ENCODE measurements at regions not wholly inside any gene's neighbourhood (a gene's known extent, or its start where the extent isn't known, plus 50 kb on each side); places are given as distances from the start of the nearest gene placed in this dataset.

DNA sequence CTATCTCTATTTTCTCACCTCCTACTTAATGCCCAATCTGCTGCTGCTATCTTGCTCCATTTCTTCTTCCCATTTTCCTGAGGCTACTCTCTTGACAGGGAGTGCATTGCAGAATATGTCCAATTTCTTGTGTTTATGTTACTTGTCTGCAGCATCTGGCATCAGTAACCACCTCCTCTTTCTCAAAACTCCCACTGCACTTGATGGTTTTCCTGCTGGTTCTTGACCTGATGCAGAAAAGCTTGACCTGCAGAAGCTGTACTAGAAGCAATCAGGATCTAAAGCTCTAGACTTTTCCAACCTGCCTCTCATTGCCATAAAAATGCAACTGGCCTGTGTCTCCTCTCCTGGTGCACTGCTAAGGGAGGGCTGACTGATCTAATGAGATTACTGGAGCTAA, 287.8 kb downstream of the ZEB1 start:
- peak; percentile 60 for DNase-seq (ENCODE audit: low read depth)

DNA sequence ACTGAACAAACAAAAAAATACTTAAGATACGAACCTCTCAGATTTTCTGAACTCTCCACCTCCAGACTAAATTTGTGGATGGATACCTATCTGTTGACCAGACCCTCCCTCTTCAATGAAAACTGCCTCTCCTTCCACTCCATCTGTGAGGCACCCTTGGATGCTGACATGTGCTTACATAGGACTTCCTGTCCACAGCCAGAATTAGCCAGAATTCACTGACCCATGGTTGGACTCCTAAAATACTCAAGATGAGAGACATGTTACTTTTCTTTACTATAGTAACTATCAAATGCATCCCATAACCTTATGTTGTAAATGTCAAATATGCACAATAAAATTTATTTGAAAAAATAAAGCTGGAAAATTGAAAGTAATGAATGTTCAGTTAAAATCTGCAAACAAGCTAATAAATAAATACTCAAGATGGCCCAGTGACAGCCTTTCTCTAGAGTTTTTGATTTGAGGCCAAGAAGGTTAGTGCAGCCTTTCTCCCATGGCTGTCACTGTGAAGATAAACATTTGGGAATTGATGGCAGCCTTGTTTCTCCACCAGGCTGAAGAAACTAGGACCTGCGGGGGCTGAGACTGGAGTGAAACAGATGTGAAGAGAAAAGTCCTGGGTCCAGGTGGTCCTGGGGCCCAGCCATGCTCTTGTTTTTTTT, 287.0 kb downstream of the ZEB1 start:
- DNase-seq (ENCODE audit: low read depth) = no peak

DNA sequence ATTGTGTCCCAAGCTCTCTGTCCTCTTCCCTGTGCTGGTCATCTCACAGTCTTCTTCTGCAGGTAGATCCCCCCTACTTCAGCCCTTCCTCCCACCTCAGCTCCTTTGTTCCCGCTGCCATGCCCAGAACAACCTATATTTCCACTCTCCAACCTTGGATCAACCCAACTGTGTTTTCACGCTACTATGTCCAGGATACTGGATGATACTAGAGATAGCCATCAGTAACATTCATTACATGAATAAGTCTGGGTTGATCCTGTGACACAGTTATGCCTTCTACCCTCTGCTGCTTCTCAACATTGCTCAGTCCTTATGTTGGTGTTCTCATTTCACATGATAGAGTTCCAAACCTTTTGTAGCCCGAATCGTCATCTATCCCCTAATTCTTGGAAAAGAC, 286.4 kb downstream of the ZEB1 start:
- no peak for DNase-seq (ENCODE audit: low read depth)

DNA sequence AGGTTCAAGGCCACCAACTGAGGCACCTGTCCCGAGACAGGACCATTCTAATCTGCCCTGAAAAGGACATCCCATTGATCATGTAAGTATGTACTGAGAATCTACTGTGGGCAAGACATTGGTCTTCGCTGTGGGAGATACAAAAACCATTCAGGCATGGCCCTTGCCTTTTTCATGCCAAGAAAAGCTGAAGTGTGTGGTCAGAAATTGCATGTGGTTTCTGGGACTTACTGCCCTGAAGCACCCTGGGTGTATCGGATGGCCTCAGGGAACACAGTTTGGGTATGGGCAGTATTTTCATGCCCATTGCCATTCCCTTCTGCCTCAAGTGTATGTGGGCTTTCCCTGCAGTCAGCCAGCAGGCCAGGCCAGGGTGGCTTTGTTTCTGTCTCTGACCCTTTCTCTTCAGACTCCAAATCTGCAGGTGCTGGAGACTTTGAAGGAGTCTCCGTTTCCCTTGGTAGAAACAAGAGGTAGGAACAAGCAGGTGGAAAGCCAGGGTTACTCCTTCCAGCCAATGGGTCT, 285.7 kb downstream of the ZEB1 start:
- DNase-seq (ENCODE audit: low read depth) = peak; percentile 73

DNA sequence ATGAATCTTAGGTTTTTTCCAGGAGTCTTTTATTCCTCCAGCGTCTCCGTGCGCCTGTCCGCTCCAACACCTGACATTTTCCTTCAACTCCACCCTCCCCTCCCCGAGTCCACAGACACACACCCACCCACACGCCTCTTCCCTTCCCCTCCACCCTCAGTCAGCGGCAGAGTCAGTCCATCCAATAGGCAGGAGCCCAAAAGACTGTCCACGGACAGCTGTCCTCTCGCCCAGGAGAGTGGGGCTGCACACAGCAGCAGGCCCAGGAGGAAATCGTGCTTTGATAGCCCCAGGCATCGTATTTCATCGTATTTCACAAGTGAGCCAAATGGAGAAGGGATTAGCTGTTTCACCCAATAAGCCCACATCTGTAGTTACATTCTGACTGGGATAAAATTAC, 285.1 kb downstream of the ZEB1 start:
- peak; percentile 93 for DNase-seq (ENCODE audit: low read depth)

DNA sequence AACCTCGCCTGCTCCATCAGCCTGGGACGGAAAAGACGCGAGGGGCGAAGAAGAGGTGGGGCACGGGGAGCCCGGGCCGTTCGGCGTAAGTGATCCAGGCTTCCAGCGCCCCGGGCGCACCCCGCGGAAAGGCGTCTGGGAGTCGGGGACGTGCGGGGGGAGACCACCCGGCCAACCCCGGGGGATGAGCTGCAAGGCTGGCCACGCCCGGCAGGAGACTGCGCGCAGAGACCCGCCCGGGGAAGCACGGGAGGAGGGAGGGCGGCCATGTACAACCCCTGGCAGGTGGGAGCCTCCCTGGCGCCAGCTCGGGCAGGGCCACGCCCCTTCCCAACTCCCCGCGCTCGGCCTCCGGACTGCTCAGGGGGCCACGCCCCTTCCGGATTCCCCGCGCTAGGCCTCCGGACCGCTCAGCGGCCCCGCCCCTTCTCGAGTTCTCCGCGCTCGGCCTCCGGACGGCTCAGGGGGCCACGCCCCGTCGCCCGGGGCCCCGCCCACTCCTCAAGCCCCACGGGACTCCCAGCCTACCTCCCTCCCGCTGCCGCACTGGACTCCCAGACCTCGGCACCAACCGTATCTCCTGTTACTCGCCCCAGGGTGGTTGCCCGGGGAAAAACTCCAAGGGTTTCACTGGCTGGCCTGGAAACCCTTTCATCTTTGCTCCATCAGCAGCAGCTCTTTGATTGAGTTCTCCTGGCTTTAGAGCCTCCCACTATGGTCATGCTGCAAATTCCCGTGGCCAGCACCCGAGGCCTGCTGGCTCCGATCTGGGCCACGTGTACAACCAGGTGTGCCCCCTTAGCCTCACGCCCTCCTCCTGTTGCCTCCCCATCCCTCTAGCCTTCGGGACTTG, 284.4 kb downstream of the ZEB1 start:
- peak; percentile 98 for DNase-seq (ENCODE audit: low read depth)

DNA sequence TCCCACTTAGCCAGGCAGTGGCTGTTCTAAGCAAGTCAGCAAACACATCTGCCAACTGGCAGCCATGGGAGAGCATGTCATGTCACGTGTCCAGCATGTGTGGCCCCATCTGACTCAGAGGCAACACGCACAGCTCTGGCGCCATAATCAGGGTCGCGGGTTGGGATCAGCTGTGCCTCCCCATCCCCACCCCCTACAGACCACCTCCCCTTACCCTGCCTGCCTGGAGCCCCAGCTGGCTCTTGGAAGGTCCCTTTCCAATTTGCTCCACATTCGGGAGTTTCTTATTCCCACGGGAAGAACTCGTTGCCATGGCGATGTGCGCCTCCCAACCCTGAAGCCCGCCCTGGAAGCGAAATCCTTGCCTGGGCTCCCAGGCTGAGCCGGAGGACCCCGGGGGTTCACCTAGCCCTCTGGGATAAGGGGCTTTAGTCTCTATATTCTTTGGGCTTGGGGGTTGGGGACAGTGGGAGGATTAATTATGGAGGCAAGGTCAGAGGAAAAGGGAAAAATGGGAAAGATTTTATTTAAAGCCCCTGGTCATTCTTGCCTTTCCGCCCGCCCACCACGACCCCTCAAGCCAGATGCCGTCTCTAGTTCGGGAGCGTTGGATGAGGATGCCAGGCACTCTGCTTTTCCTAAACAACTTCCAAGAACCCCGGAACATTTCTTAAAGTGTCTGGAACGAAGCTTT, 283.7 kb downstream of the ZEB1 start:
- peak; percentile 94 for DNase-seq (ENCODE audit: low read depth)

DNA sequence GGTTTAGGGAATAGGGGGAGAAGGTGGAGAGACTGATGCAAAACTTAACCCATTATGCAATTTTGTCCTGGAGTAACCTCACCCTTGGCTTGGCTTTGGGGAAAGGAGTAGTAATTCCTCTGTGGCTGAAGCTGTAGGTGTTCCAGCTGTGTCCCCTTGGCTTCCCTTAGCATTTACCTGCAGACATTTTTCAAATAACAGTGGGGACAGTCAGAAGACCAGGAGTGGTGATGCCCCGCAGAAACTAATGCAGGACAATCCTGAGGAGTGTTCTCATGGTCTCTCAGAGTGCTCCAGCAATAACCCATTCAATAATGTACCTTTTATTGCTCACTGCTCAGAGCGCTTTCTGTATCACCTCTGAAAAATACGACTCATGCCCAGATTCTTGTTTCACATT, 282.1 kb downstream of the ZEB1 start:
- no peak for DNase-seq (ENCODE audit: low read depth)

DNA sequence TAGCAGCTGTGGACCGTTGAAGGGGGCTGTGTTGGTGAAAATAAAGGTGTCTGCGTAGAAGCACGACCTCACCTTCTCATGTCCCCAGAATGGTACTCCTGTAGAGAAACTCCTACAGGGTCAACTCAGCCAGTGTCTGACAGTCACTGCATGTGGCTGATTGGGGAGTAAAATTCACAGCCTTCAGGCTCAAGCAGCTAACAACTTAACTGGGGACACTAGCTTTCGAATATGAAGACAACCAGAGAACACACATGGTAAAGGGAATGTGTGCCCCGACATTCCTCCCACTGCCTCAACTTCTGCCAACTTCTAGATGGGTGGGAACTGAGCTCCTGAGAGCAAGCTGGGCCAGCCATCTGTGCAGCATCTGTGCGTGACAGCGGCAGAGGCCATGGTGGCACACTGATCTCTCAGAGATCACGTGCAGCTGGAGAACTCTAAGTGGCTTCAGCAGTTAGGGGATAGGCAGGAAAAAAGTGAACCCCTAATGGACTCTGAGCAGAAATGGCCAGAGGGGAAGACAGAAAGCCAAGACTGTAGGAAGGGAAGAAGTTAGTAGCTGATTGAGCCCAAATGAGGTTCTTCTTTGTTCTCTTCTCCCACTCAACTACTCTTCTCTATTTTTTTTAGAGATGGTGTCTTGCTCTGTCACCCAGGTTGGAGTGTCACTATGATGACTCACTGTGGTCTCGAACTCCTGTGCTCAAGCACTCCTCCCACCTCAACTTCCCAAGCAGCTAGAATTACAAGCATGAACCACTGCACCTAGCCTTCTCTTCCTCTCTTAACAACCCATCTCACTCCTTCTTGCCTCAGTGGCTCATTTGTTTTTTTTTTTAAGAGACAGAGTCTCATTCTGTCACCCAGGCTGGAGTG, 280.8 kb downstream of the ZEB1 start:
- peak; percentile 71 for DNase-seq (ENCODE audit: low read depth)

DNA sequence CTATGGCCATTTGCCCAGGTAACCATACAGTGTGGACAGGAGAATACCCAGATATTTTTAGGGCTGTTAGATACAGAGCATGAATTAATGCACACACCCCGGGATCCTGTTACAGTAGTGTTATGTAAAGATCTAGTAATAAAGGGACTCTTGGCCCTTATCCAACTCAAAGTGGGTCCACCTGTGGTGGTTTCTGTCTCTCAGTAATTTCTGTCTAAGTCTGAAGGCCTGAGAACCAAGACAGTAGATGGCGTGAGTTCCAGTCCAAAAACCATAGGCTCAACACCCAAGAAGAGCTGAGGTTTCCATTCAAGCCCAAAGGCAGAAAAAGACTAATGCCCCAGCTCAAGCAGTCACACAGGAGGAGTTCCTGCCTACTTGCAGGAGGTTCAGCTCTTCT, 277.7 kb downstream of the ZEB1 start:
- no peak for DNase-seq (ENCODE audit: low read depth)

DNA sequence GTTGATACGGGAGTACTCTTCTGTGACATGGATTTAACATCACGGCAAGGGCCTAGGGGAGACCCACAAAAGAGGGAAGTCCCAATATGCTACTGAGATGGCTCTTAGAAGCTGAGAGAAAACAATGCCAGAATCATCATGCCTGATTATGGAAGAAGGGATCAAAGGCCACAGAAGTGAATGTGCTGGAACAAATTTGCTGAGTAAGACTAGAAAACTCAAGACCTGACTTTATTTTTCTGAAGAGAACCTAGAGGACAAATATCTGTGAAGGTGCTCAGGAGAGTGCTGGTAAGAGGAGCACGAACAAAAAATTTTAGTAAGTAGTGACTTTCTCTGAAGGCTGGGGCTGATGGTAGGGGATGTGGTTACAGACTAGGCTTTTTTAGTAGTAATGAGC, 277.0 kb downstream of the ZEB1 start:
- DNase-seq (ENCODE audit: low read depth) = no peak

DNA sequence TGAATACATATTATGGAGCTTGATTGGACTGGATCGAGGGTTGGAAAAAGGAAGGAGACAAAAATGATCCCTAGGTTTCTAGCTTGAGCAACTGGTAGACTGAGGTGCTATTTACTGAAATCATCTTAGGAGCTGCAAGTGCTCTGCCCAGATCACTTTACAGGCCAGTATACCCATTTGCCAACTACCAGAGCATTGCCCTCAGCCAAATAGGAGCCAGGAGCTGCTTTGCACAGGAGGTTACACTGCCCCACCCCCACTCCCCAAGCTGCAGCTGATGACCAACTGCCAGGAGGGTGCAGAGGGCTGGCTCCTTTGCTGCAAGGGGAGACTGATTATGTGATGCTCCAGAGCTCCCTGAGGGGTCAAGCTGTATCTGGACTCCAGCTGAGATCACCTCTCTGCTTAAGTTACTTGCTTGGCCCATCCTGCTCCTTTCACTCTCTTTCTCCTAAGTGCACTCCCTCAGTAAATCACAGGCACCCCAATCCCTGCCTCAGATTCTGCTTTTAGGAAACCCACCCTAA, 275.4 kb downstream of the ZEB1 start:
- DNase-seq (ENCODE audit: low read depth) = no peak

DNA sequence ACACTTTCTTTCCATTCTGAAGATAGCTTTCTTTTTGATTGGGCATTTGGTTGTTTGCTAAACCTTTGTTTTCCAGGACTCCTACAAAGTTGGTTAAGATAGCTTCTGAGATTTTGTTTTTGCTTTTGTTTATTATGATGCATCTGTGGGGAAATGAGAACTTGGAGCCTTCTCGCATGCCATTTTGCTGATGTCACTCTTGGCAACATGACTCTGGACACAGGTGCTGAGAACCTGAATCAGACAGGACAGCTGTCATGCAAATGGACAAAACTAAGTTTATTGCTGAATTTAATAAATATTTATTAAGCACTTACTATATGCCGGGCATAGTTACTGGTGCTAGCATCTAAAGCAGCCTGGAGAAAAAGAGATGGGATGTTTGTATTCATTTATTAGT, 274.1 kb downstream of the ZEB1 start:
- no peak for DNase-seq (ENCODE audit: low read depth)

DNA sequence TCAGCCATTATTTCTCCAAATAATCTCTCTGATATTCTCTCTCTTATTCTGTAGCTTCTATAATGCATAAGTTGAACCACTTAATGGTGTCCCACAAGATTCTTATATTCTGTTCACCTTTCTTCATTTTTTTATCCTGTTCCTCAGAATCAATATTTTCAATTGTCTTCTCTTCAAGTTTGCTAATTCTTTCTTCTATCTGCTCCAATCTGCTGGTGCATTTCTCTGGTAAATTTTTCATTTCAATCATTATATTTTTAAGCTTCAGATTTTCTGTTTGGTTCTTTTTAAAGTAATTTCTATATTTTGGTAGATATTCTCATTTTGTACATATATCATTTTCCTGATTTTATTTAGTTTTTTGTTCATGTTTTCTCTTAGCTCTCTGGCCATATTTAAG, 272.6 kb downstream of the ZEB1 start:
- no peak for DNase-seq (ENCODE audit: low read depth)

DNA sequence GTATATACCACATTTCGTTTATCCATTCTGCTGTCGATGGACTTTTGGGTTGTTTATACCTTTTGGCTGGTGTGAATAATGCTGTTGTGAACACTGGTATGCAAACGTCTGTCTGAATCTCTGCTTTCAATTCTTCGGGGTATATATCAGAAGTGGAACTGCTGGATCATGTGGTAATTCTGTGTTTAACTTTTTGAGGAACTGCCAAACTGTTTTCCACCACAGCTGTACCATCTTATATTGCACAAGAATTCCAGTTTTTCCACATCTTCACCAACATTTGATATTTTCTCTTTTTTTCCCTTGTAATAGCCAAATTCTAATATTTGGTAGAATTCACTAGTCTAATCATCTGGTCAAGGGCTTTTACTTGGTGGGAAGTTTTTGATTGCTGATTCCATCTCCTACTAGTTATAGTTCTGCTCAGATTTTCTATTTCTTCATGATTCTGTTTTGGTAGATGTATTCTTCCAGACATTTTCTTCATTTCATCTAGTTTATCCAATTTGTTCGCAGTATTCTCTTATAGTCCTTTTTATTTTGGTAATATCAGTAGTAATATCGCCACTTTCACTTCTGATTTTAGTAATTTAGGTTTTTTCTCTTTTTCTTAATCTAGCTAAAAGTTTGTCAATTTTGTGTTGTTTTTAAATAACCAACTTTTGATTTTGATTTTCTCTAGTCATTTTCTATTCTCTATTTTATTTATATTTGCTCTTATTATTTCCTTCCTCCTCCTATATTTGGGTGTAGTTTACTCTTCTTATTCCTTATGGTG, 271.2 kb downstream of the ZEB1 start:
- DNase-seq (ENCODE audit: low read depth) = peak; percentile 48

DNA sequence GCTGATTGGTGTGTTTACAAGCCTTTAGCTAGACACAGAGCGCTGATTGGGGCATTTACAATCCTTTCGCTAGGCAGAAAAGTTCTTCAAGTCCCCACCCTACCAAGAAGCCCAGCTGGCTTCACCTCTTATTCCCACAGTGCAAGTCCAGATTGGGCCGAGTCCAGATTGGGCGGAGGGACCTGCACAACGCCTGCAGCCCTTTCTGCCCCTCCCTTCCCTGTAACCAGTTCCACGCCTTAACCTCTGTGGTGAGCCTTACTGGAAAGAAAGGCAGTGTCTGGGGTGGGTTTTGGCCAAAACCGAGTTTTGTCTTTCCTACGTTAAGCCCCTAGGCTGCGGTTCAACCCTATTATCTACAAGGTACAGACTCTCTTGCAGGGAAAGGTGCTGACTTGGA, 268.7 kb downstream of the ZEB1 start:
- no peak for DNase-seq (ENCODE audit: low read depth)

DNA sequence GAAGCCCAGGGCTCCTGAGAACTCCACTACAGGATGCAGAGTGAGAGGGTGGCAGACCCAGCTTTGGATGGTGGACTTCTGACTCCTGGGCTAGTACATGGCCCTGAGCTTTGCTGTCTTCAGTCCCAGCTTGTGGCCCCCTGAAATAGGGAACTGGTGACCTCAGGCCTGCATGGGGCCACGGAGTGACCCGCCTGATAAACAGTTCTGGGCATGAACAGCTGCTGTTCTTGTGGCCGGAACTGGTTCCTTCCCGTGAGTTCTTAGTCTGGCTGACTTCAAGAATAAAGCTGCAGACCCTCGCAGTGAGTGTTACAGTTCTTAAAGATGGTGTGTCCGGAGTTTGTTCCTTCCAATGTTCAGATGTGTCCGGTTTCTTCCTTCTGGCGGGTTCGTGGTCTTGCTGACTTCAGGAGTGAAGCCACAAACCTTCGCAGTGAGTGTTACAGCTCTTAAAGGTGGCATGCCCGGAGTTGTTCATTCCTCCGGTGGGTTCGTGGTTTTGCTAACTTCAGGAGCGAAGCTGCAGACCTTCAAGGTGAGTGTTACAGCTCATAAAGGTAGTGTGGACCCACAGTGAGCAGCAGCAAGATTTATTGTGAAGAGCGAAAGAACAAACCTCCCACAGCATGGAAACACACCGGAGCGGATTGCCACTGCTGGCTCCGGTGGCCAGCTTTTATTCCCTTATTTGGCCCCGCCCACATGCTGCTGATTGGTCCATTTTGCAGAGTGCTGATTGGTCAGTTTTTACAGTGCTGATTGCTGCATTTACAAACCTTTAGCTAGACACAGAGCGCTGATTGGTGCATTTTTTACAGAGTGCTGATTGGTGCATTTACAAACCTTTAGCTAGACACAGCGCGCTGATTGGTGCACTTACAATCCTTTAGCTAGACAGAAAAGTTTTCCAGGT, 268.0 kb downstream of the ZEB1 start:
- no peak for DNase-seq (ENCODE audit: low read depth)

DNA sequence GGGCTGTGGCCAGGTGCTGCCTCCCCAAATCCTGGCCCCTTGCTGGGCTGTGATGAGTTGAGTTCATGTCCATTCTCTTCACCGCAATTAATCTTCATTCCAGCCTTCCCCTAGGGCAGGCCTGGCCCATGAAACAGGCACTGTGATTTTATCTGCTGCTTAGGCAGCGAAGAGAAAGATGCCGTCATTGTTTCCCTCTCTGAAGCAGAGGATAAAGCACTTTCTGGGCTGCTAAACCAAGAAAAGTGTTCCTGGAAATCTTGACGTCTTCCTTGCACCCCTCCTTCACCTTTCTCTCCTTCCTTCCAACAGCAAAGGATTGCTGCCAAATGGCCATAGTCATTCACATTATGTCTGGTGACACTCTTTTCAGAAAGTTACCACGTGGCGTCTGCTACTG, 265.9 kb downstream of the ZEB1 start:
- peak; percentile 58 for DNase-seq (ENCODE audit: low read depth)

DNA sequence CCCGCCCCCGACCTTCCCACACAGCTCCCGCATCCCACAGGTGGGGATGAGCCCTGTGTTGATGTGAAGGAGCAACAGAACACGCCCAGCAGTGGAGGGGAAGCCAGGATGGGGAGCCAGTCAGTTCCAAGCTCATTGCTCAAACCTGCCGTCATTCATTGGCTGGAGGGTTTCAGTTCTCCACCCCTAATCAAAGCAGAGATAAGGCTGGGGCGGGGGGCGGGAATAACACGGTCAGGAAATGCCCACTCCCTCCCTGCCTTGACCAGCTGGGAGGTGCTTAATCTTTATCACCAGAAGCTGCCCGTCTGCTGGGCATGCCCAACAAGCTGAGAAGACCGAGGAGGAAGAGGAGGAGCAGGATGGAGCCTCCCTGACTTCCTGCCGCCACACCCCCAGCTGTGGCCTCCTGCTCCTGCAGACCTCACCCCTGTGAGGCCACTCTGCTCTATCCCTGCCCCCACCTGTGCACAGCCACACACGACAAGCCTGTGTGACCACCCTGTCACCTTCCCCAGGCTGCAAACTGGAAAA, 265.1 kb downstream of the ZEB1 start:
- peak; percentile 33 for DNase-seq (ENCODE audit: low read depth)

Data from RPMI7951 (cell line).